Left cardiac atrium (tissue), 4 donors: ENCODE measurements at regions not wholly inside any gene's neighbourhood (a gene's known extent, or its start where the extent isn't known, plus 50 kb on each side); places are given as distances from the start of the nearest gene placed in this dataset.

Experiments used
- ATAC-seq, 2 donors: fragments of 200-7000 bp; cut with Tn5 transposase; one replicate each; pipeline ENCODE4 v1.9.1; 2020; ENCODE audit warnings: mild to moderate bottlenecking in 2 of 2, moderate library complexity in 2 of 2
- DNase-seq: peaks from one replicate; pipeline ENCODE4 v3.0.0-alpha.2; 2020
- intact Hi-C, 2 donors: fragments of 100-400 bp; cut with DNase I; formaldehyde crosslinking; loops; one replicate each; pipeline versions ENCODE4 v1.14.1 to v1.15.1; 2022 to 2023
- donor health status: DM: no; HTN: yes; CAD: no.
- donor health status: DM: no; HTN: yes; CAD: no; lungs with severe emphysema.
- donor health status: DM: yes; HTN: yes; CAD: no.
- donor health status: Dilated cardiomyopathy.

- DNase-seq (no peak), ATAC-seq (no peak)
- intact Hi-C loops: no loop called here
Measured at GRCh38 chr10:91108820-91109219, 111.6 kb upstream of the PCGF5 start.

- DNase-seq (no peak), ATAC-seq (no peak)
- intact Hi-C loops: no loop called here
Measured at GRCh38 chr10:91111060-91111459, 109.4 kb upstream of the PCGF5 start.

GRCh38 chr10:91115618-91116390 is 104.7 kb upstream of the PCGF5 start:
- DNase-seq: no peak
- no peak for ATAC-seq
- intact Hi-C loops: no loop called here

- DNase-seq: no peak
- ATAC-seq: no peak
- intact Hi-C loops: no loop called here
Measured at GRCh38 chr10:91117505-91117904, 103.0 kb upstream of the PCGF5 start.

- intact Hi-C loops: no loop called here
- DNase-seq (no peak), ATAC-seq (no peak)
Measured at GRCh38 chr10:91120348-91120747, 100.1 kb upstream of the PCGF5 start.

GRCh38 chr10:91123261-91123660 is 97.2 kb upstream of the PCGF5 start:
- DNase-seq: no peak
- no peak for ATAC-seq
- intact Hi-C loops: no loop called here

GRCh38 chr10:91124016-91124415 is 96.4 kb upstream of the PCGF5 start:
- intact Hi-C loops: no loop called here

GRCh38 chr10:91126471-91126870 is 94.0 kb upstream of the PCGF5 start:
- ATAC-seq: no peak

More at GRCh38 chr10:91124016-91124415, 96.4 kb upstream of the PCGF5 start:
- DNase-seq (no peak), ATAC-seq (no peak)

GRCh38 chr10:91127341-91128082 is 93.0 kb upstream of the PCGF5 start:
- ATAC-seq (no peak), DNase-seq (no peak)
- intact Hi-C loops: no loop called here

More at GRCh38 chr10:91126471-91126870, 94.0 kb upstream of the PCGF5 start:
- DNase-seq: no peak
- intact Hi-C loops: no loop called here

- ATAC-seq: no peak
- no peak for DNase-seq
- intact Hi-C loops: no loop called here
Measured at GRCh38 chr10:91135113-91135512, 85.3 kb upstream of the PCGF5 start.

- intact Hi-C loops: no loop called here
- ATAC-seq (no peak), DNase-seq (no peak)
Measured at GRCh38 chr10:91137011-91137643, 83.3 kb upstream of the PCGF5 start.

- DNase-seq (no peak), ATAC-seq (no peak)
- intact Hi-C loops: no loop called here
Measured at GRCh38 chr10:91137822-91138221, 82.6 kb upstream of the PCGF5 start.

- ATAC-seq (no peak), DNase-seq (no peak)
- intact Hi-C loops: no loop called here
Measured at GRCh38 chr10:91140995-91141549, 79.4 kb upstream of the PCGF5 start.

GRCh38 chr10:91144961-91145360 is 75.5 kb upstream of the PCGF5 start:
- DNase-seq: no peak
- no peak for ATAC-seq
- intact Hi-C loops: no loop called here

GRCh38 chr10:91146146-91146545 is 74.3 kb upstream of the PCGF5 start:
- no peak for ATAC-seq
- intact Hi-C loops: no loop called here
- DNase-seq: no peak

GRCh38 chr10:91149550-91149949 is 70.9 kb upstream of the PCGF5 start:
- no peak for DNase-seq
- intact Hi-C loops: no loop called here

GRCh38 chr10:91150631-91151030 is 69.8 kb upstream of the PCGF5 start:
- DNase-seq: no peak
- intact Hi-C loops: no loop called here
- ATAC-seq: no peak

More at GRCh38 chr10:91149550-91149949, 70.9 kb upstream of the PCGF5 start:
- ATAC-seq: no peak

GRCh38 chr10:91153508-91153907 is 67.0 kb upstream of the PCGF5 start:
- no peak for DNase-seq
- no peak for ATAC-seq
- intact Hi-C loops: no loop called here

- no peak for ATAC-seq
- intact Hi-C loops: no loop called here
- DNase-seq: no peak
Measured at GRCh38 chr10:91154842-91155241, 65.6 kb upstream of the PCGF5 start.

GRCh38 chr10:91156196-91156595 is 64.3 kb upstream of the PCGF5 start:
- DNase-seq (no peak), ATAC-seq (no peak)
- intact Hi-C loops: no loop called here
